ENCODE measurements at regions not wholly inside any gene's neighbourhood (a gene's known extent, or its start where the extent isn't known, plus 50 kb on each side); places are given as distances from the start of the nearest gene placed in this dataset.

DNA sequence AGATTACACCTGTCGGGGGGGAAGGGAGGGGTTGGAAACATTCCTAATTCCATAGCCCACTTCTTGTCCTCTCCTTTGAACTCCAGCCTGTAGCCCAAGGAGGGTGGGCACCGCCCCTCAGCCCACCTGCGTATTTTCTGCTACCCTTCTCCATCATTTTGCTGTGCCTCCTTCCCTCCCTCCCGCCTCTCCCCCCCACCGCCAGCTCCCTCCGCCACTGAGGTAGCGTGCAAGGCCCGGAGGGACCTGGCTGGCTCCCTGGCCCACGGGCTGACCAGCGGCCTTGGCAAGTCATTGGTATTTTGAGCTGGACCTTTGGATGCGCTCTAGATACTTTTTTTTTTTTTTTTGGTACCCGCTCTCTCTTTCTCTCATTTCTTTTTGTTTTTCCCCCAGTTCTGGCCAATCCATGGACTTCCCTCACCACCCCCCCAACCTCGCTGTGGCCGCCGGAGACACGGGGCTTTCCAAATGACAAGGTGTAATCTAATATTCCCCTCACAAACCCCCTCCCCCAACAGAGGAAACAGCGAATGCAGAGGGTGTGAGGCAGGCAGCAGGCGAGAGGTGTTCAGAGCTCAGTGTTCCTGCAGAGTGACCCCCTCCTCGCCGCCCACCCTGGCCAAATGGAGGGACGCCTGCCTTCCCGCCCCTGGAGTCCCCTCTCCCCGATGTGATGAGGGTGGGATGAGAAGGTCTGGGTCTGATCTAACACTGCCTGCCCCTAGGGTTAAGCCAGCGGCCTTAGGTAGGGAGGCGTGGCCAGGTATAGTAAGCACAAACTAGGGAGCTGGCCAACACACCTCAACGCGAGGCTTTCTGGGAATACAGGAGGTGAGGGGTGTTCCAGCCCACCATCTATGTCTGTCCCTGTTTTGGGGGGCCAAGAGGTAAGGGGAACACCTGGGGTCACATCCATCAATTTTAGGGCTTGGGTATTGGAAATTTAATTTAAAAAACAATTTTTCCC is 89.2 kb downstream of the PTPRS start:
- H3K36me3 Mint-ChIP-seq (ENCODE audit: low read depth), result peaks cover 45% of the 10 kb centered on the region

GRCh38 chr19:5250127-5250659 is 90.4 kb downstream of the PTPRS start:
- Mint-ChIP-seq H3K4me1 (ENCODE audit: low read depth) (no peaks in the 10 kb centered on the region), H3K36me3 (ENCODE audit: low read depth) (peaks cover 33% of the 10 kb centered on the region), H3K4me3 (no peak overlapping the region), H3K9me3 (peaks cover 12% of the 10 kb centered on the region), H3K27ac (no peak overlapping the region), H3K27me3 (ENCODE audit: insufficient read depth) (peaks cover 1% of the 10 kb centered on the region; the same call in 1 of the 2 replicates)
- no peak for DNase-seq
- TF ChIP-seq, protein P1, sequence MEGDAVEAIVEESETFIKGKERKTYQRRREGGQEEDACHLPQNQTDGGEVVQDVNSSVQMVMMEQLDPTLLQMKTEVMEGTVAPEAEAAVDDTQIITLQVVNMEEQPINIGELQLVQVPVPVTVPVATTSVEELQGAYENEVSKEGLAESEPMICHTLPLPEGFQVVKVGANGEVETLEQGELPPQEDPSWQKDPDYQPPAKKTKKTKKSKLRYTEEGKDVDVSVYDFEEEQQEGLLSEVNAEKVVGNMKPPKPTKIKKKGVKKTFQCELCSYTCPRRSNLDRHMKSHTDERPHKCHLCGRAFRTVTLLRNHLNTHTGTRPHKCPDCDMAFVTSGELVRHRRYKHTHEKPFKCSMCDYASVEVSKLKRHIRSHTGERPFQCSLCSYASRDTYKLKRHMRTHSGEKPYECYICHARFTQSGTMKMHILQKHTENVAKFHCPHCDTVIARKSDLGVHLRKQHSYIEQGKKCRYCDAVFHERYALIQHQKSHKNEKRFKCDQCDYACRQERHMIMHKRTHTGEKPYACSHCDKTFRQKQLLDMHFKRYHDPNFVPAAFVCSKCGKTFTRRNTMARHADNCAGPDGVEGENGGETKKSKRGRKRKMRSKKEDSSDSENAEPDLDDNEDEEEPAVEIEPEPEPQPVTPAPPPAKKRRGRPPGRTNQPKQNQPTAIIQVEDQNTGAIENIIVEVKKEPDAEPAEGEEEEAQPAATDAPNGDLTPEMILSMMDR (IDR thresholded peaks at IDR 0.05), result no peak

More for the DNA sequence above, 89.2 kb downstream of the PTPRS start:
- Mint-ChIP-seq H3K27ac (no peak overlapping the region), H3K4me1 (ENCODE audit: low read depth) (no peaks in the 10 kb centered on the region), H3K4me3 (no peak overlapping the region), H3K9me3 (peaks cover 24% of the 10 kb centered on the region), H3K27me3 (ENCODE audit: insufficient read depth) (peaks cover 1% of the 10 kb centered on the region; the same call in 1 of the 2 replicates)
- TF ChIP-seq, protein P1 (IDR thresholded peaks at IDR 0.05), result no peak
- no peak for DNase-seq

DNA sequence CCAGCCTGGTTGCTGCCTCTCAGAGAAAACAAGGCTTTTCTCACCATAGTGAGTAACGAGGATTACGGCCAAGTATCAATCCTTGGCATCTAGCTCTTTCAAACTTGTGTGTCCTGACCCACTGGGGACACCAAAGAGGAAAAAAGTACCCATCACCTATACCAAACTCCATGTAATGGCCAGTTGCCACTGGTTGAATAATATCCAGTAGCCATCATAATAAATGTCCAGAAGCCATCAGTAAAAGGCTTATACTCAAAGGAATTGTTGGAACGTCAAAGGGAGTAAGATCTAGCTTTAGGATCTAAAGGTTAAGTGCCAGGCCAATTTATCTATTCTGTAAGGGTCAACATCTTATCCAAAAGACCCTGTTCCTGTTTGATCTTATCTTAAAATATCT is 91.1 kb downstream of the PTPRS start:
- Mint-ChIP-seq H3K9me3 (peaks cover 6% of the 10 kb centered on the region; the same call in 1 of the 2 replicates), H3K27me3 (ENCODE audit: insufficient read depth) (peaks cover under 1% of the 10 kb centered on the region; the same call in 1 of the 2 replicates), H3K36me3 (ENCODE audit: low read depth) (peaks cover 26% of the 10 kb centered on the region), H3K27ac (no peak overlapping the region), H3K4me1 (ENCODE audit: low read depth) (no peaks in the 10 kb centered on the region), H3K4me3 (no peak overlapping the region)
- no peak for DNase-seq
- TF ChIP-seq, protein P1 (IDR thresholded peaks at IDR 0.05), result no peak

DNA sequence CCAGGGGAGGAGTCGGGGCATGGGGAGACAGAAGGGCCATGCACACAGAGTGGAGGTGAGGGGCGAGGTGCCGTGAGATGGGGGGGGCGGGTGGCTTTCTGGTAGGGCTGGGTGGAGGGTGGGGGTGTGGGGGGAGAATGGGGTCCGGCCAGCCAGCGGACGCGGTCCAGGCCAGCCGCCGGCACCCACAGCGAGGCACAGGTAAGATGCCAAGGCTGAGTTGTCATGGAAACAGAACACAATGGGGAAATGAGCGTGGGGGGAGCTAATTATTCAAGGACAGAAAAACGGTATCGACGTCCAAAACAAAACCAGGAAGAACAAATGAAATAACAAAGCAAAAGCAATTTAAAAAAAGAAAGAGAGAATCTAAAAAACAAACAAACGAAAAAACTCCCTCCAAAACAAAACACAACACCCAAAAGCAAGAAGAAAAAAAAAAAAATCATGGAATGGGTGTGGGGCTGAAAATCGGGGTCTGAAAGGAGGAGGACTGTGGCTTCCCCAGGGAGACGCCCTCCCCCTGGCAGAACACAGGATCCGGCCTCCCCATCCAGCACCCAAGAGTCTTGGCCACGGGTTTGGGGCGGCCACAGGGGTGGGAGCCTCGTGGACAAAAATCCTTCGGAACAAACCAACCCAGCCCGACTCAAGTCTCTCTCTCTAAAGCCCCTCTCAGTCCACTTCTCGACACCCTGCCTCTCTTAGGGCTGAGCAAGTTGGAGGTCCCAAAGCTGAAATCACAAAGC is 92.5 kb downstream of the PTPRS start:
- H3K9me3 Mint-ChIP-seq, result no peaks in the 10 kb centered on the region
- H3K36me3 Mint-ChIP-seq (ENCODE audit: low read depth), result peaks cover 20% of the 10 kb centered on the region
- TF ChIP-seq, protein P1 (IDR thresholded peaks at IDR 0.05), result no peak
- no peak for DNase-seq
- H3K27me3 Mint-ChIP-seq (ENCODE audit: insufficient read depth), result no peaks in the 10 kb centered on the region; the same call in 1 of the 2 replicates
- no peaks in the 10 kb centered on the region for H3K4me1 Mint-ChIP-seq (ENCODE audit: low read depth)
- H3K4me3 Mint-ChIP-seq, result no peak overlapping the region
- H3K27ac Mint-ChIP-seq, result no peak overlapping the region

GRCh38 chr19:5246554-5247155 is 94.0 kb downstream of the PTPRS start:
- Mint-ChIP-seq H3K36me3 (ENCODE audit: low read depth) (peaks cover 20% of the 10 kb centered on the region), H3K4me3 (no peak overlapping the region), H3K4me1 (ENCODE audit: low read depth) (no peaks in the 10 kb centered on the region), H3K9me3 (no peaks in the 10 kb centered on the region), H3K27me3 (ENCODE audit: insufficient read depth) (no peaks in the 10 kb centered on the region; the same call in 1 of the 2 replicates), H3K27ac (no peak overlapping the region)
- TF ChIP-seq, protein P1 (IDR thresholded peaks at IDR 0.05), result no peak
- no peak for DNase-seq
